Islet of Langerhans (tissue), 1 donor: ENCODE measurements at regions not wholly inside any gene's neighbourhood (a gene's known extent, or its start where the extent isn't known, plus 50 kb on each side); places are given as distances from the start of the nearest gene placed in this dataset.
"Not testable (repeated sequence)": the region's sequence is repeated elsewhere in the genome, so short reads cannot be mapped to it uniquely, and the experiment has no call there.

Experiments used
- FAIRE-seq: peaks from one replicate; lab custom pipeline; 2011; peaks lifted over from hg19 to GRCh38; lab: Jason Lieb, UNC

GRCh38 chr13:109431217-109431616 is 355.2 kb downstream of the IRS2 start:
- no peak for FAIRE-seq

DNA sequence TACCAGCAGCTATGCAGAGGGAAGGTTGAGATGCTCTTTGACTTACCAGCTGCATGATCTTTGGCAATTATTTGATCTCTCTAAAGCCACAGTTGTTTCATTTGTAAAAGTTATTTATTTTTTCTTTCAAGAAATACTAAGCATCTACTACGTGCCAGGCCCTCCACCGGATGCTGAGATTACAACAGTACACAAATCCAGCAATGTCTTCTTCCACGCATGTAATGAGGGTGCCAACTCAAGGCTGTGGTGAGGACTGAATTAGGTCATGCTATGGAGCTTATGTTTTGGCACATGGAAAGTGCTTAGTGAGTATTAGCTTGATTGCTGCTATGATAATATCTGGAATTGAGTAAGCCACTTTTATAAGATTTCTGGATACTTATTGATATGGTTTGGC is 358.2 kb downstream of the IRS2 start:
- FAIRE-seq, result no peak

- no peak for FAIRE-seq
Observed at GRCh38 chr13:109427695-109428094, 358.7 kb downstream of the IRS2 start.

- no peak for FAIRE-seq
Observed at GRCh38 chr13:109427148-109427547, 359.2 kb downstream of the IRS2 start.

- FAIRE-seq, result no peak
Observed at GRCh38 chr13:109426690-109426990, 359.7 kb downstream of the IRS2 start.

GRCh38 chr13:109425821-109426689 is 360.3 kb downstream of the IRS2 start:
- FAIRE-seq, result no peak

GRCh38 chr13:109422161-109422560 is 364.2 kb downstream of the IRS2 start:
- FAIRE-seq, result no peak

DNA sequence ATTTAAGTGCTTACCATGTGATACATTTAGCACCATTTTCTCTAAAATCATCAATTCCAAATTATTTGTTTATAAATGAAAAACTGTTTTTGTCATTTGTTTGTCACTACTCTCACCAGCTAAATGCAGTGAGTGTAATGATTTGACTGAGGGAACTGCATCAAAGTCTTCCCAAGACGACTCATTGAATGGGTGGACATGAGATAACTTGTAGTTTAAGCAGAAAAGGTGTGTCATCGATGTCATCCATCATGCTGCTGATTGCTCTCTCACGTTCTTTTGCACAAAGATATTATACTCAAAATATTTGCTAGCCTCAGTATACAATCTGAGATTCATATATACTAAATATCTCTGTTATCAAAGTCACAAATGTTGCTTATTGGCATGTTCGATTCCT is 366.5 kb downstream of the IRS2 start:
- no peak for FAIRE-seq

- FAIRE-seq, result no peak
Observed at GRCh38 chr13:109418111-109418510, 368.3 kb downstream of the IRS2 start.

GRCh38 chr13:109416001-109416400 is 370.4 kb downstream of the IRS2 start:
- no peak for FAIRE-seq

DNA sequence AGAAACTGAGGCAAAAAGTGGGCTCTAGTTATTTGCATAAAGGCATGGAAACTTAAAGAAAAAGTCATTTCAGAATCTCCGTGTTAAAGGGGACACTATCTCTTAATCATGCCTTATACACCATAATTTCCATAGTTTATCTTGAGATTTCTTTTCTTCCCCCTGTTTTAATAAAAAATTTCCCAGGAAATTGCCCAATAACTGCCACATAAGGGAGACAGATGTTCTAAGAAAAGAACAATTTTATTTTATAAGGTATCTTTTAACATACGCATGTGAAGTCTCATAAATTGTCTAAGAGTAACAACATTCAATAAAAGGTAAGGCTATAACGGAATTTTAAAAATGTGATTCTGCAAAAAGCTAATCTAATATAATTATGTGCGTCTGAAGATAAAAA is 371.3 kb downstream of the IRS2 start:
- no peak for FAIRE-seq

- peak; percentile 86 for FAIRE-seq
Observed at GRCh38 chr13:109412283-109412901, 374.0 kb downstream of the IRS2 start.

GRCh38 chr13:109410868-109411267 is 375.5 kb downstream of the IRS2 start:
- no peak for FAIRE-seq

DNA sequence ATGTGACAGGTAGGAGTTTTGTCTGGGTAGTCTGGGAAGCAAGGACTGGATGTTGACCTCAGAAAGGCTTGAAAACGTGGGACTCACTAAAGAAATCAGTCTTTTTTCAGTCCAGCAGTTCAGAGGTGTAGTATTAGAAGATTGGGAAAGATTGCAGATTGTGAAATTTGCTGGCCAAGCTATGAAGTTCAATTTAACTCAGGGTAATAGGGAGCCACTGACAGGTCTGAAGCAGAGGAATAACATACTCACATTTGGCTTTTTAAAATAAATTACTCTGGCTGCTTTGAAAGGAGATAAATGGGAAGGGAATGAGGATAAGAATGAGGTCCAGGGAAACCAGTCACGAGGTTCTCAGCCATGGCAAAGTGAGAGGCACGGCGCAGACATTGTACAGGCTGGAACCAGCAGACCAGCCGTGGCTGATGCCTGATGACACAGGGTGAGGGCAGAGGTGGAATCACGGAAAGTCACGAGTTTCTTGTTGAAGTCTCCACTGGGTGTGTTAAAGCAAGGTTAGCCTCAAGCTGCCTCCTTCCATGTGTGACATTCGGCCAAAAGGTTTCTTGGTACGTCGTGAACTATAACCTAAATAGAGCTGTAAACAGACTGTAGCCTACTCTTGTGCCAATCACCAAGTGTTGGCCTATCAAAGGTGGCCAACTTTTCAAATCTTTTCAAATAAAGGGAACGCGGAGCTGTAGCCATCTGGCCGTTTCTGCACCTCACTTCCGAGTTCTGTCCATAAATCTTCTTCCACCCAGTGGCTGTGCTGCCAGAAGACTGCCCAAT is 377.6 kb downstream of the IRS2 start:
- FAIRE-seq, result no peak

DNA sequence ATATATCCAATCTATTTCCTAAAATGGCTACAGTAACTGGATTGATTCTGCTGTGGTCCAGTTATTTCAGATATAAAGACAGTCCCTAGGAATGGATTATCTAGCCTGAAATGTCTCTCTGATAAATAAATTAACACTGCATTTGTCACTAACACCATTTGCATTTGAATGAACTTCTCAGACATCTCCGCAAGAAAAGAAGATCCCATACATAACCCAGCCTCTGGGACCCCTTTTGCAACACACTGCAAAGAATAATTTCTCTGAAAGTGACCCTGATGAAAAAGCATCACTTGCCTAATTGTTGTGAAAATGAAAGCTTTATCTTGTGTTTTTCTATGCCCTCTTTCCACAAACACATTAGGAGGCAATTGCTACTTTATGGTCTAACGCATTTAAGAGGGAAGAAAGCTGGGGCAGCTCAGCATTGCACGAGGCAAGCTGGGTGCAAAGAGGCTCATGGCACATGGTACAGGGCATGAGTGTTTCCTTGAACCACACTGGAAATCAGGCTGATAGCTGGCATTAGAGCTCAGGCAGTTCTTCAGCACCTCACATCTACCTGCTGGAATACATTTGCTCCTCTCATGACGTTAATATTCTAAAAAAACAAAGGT is 379.9 kb downstream of the IRS2 start:
- no peak for FAIRE-seq

- no peak for FAIRE-seq
Observed at GRCh38 chr13:109403012-109403421, 383.4 kb downstream of the IRS2 start.

GRCh38 chr13:109401891-109402290 is 384.5 kb downstream of the IRS2 start:
- no peak for FAIRE-seq

GRCh38 chr13:109401307-109401706 is 385.1 kb downstream of the IRS2 start:
- FAIRE-seq, result no peak

DNA sequence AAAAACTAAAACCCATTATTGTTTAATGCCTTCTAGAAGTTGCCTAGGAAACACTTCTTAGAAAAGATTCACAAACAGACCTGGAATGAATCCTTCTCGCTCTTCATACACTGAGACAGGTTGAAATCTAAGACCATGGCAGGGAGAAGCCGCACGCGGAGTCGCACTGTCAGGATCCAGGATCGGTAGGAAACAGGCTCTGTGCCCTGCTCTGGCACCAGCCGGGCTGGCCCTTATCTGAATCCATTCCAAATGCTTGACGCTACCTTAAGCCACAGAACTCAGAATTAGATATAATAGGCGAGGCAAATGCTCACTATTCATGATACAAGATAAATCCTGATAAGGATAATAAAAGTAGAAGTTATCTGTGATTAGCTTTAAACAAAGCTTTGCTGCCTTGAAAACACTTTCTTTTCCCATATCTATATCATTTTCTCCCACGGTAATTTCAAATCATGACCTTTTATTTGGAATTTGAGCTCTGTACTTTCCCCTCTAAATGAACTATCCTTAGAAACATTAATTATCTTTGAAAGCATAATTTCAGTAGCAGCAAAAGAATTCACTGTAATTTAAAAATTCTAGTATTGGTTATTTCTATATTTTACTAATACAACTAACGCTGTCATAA is 385.6 kb downstream of the IRS2 start:
- FAIRE-seq, result no peak

DNA sequence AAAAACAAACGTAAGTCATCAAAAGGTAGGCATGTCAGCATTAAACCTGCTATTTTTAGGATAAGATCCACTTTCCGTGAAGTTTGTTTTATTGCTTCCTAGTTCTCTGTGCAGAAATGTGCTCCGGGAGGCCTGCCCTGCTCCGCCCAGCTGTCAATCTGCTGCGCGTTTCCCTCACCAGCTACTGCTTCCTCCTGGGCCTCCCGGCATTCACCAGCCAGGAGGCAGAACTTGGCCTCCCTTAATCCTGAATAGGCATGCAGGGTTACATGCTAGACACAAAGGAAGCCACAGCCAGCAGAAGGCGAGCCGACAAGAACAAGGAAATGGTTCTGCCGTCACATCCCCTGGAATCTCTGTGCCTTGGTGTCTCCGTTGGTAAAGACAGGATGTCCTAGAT is 386.2 kb downstream of the IRS2 start:
- FAIRE-seq, result no peak

DNA sequence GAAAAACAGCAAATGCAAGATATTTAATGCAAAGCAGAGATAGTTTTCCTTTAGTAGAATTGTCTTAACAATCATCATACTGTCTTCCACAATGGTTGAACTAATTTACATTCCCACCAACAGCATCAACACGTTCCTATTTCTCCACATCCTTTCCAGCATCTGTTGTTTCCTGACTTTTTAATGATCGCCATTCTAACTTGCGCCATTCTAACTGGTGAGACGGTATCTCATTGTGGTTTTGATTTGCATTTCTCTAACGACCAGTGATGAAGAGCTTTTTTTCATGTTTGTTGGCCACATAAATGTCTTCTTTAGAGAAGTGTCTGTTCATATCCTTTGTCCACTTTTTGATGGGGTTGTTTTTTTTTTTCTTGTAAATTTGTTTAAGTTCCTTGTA is 388.3 kb downstream of the IRS2 start:
- not testable (repeated sequence) for FAIRE-seq

DNA sequence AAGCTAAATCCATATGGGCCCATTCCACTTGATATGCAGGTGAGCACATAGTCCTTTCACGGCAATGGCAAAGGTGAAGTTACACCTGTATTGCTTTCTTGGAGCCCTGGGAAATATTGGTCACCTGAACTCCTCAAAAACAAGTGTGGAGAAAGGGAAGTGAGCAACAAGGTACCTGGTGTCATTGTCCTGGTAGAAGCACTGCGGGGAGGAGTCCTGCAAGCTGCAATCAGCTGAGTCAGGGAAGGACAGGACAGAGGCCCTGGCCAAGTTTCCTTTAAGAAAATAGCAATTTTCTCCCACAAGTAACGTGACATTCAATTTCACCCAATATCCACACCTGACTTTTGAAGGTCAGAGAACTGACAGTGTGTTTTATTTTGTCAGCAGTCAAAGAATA is 389.1 kb downstream of the IRS2 start:
- FAIRE-seq, result no peak
